HPDE6-E6E7 (cell line): ENCODE measurements at regions not wholly inside any gene's neighbourhood (a gene's known extent, or its start where the extent isn't known, plus 50 kb on each side); places are given as distances from the start of the nearest gene placed in this dataset.

ENCODE experiments used
- DNase-seq: peaks from one replicate; pipeline ENCODE4 v3.0.0; 2011; ENCODE audit warnings: missing footprints; ENCODE audit errors: extremely low spot score

DNA sequence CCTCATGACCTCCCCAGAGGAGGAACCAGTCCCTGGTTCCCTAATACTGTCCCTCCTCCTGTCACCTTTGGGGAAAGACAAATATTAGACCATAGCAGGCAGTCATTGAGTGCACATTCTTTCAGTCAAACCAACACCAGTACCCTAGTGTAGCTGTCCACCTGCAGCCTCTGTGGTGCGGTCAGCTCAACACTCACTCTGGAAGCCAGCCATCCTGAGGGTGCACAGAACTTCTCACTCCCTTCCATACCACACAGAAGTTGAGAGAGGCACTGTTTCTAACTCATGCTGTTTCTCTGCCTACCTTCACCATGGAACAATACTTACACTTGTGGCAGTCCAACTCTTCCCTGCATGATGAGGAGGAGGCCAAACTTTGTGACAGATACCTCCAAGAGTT lies 175.6 kb upstream of the FOXN2 start:
- no peak for DNase-seq

DNA sequence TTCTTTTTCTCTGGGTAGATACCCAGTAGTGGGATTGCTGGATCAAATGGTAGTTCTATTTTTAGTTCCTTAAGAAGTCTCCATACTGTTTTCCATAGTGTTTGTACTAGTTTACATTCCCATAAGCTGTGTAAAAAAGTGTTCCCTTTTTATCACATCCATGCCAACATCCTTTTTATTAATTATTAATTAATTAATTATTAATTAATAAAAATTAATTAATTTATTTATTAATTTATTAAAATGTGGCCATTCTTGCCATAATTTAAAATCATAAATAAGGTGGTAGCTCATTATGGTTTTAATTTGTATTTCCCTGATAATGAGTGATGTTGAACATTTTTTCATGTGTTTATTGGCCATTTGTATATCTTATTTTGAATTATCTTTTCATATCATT lies 173.9 kb upstream of the FOXN2 start:
- DNase-seq: no peak

- no peak for DNase-seq
These were observed 169.7 kb upstream of the FOXN2 start for GRCh38 chr2:48144777-48145176.

GRCh38 chr2:48145845-48146452 lies 168.5 kb upstream of the FOXN2 start:
- DNase-seq: no peak

- no peak for DNase-seq
These were observed 167.9 kb upstream of the FOXN2 start for GRCh38 chr2:48146552-48146951.

GRCh38 chr2:48147719-48148118 lies 166.8 kb upstream of the FOXN2 start:
- DNase-seq: no peak

DNA sequence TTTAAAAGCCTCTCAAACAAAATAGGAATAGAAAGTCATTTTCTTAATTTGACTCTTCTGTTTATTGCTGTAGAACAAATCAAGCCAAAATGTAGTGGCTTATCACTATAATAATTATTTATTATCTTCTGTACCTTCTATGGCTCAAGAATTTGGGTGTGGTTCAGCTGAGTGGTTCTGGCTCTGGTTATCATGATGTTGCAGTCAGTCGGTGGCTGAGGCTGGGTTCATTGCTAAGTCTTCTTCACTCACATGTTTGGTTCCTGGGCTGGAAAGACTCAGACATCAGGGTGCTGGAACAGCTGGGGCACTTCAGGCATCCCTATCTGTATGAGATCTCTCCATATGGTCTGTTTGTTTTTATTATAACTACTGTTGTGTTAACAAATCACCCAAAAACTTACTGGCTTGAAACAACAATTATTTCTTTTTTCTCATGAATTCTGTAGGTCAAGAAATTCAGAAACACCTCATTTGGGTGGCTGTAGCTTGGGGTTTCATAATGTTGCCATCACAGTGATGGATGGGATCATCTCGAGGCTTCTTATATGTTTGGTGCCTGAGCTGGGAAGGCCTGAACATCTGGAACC lies 165.5 kb upstream of the FOXN2 start:
- no peak for DNase-seq

DNA sequence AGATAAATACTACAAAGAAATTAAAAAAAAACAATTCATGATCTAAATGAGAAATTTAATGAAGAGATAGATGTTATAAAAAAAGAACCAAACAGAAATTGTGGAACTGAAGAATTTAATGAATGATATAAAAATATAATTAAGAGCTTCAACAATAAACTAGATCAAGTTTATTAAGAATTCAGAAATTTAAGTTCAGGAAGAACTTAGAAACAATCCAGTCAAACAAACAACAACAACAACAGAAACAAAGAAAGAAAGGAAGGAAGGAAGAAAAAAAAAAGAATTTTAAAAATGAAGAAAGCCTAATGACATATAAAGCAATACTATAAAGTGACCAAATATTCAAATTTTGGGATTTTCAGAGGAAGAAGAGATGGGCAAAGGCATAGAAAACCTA lies 157.3 kb upstream of the FOXN2 start:
- DNase-seq: no peak

GRCh38 chr2:48161628-48162027 lies 152.9 kb upstream of the FOXN2 start:
- DNase-seq: no peak

GRCh38 chr2:48162742-48163141 lies 151.7 kb upstream of the FOXN2 start:
- no peak for DNase-seq

DNA sequence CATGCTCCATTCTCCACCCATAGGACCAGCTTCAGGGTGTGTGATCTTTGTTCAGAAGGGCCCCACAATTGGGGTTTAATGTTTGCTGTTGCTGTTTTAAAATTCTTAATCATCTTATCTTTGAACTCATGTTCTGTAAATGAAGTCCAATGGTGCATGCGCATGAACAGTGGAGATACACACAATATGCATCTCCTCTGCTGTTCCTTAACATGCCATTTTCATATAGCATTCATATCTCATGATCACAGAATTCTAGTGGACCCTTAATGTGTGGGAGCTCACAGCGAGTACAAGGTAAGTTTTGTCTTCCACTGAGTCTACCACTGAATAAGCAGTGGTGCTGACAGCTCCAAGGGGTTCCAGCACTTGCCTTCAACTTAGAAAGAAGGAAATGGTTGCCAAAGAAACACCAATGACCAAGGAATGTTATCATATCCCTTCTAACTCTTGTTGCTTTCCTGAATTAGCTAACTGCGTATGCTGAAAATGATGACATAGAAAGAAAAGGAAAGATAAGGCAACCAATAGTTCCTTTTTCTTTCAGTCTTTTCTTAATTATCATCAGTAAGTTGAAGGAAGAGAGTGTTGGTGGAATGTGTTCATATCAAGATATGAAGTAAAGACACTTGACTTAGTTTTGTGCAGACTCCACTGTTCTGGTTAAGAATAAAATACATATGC lies 149.3 kb upstream of the FOXN2 start:
- no peak for DNase-seq

DNA sequence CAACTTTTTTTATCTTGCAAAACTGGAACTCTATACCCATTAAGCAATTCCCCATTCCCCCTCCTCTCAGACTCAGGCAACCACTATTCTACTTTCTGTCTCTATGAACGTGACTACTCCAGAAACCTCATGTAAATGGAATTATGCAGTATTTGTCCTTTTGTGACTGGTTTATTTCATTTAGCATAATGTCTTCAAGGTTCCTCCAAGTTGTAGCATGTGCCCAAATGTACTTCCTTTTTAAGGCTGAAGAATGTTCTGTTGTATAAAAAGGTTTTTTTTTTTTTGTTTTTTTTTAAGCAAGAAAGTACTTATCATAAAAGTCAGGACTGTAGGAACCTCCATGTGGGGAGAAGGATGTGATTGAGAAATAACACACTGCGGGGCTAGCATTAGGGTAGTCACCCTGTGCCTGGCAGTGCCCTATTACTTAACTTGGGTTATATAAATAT lies 145.3 kb upstream of the FOXN2 start:
- DNase-seq: no peak

DNA sequence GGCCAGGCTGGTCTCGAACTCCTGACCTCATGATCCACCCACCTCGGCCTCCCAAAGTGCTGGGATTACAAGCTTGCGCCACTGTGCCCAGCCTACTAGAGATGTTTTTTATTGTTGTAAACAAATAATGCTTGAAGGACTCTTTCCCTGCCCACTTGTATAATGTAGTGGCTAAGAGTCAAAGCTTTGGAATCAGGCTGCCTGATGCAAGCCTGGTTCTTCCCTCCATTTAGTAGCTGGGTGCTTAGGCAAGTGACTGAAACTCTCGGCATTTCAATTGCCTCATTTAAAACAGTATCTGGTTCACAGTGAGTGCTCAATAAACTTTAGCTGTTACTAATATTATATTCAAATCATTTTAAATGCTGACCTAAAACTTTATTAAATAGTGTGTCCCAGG lies 144.2 kb upstream of the FOXN2 start:
- no peak for DNase-seq

- no peak for DNase-seq
These were observed 141.3 kb upstream of the FOXN2 start for GRCh38 chr2:48173141-48173540.

- no peak for DNase-seq
These were observed 140.0 kb upstream of the FOXN2 start for GRCh38 chr2:48174503-48174902.

- DNase-seq: no peak
These were observed 139.2 kb upstream of the FOXN2 start for GRCh38 chr2:48175254-48175653.

DNA sequence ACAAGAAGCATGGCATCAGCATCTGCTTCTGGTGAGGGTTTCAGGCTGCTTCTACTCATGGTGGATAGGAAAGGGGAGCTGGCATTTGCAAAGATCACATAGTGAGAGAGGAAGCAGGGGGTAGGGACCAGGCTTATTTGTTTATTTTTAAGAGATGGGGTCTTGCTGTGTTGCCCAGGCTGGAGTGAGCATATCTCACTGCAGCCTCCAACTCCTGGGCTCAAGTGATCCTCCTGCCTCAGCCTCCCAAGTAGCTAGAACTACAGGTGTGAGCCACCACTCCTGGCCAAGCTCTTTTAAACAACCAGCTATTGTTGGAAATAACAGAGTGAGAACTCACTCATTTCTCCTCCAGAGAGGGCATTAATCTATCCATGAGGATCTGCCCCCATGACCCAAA lies 138.8 kb upstream of the FOXN2 start:
- no peak for DNase-seq

- DNase-seq: no peak
These were observed 137.6 kb upstream of the FOXN2 start for GRCh38 chr2:48176876-48177275.

GRCh38 chr2:48178611-48179010 lies 135.9 kb upstream of the FOXN2 start:
- DNase-seq: no peak

- no peak for DNase-seq
These were observed 133.9 kb upstream of the FOXN2 start for GRCh38 chr2:48180557-48180956.

GRCh38 chr2:48183276-48183675 lies 131.2 kb upstream of the FOXN2 start:
- DNase-seq: no peak

- no peak for DNase-seq
These were observed 130.5 kb upstream of the FOXN2 start for GRCh38 chr2:48183991-48184390.

DNA sequence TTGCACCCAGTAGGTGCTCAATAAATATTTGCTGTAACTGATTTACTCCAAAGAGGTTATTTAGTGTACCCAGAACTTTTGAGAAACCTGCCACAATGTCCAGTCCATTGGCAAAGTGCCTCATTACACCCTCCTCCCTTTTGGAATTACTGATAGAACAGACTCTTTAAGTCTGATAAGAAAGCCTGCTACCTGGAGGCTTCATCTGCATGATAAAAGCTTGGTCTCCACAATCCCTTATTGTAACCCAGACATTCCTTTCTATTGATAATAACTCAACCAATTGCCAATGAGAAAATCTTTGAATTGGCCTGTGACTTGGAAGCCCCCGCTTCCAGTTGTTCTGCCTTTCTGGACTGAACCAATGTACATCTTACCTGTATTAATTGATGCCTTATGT lies 127.0 kb upstream of the FOXN2 start:
- no peak for DNase-seq
